ENCODE measurements at regions not wholly inside any gene's neighbourhood (a gene's known extent, or its start where the extent isn't known, plus 50 kb on each side); places are given as distances from the start of the nearest gene placed in this dataset.
"Not testable (repeated sequence)": the region's sequence is repeated elsewhere in the genome, so short reads cannot be mapped to it uniquely, and the experiment has no call there.

- H3K27ac Mint-ChIP-seq = no peak overlapping the region
- peaks cover 3% of the 10 kb centered on the region for H3K9me3 Mint-ChIP-seq (ENCODE audit: low read depth)
- H3K4me3 Mint-ChIP-seq = no peak overlapping the region
- no peaks in the 10 kb centered on the region for H3K4me1 Mint-ChIP-seq (ENCODE audit: low read depth)
- no peaks in the 10 kb centered on the region for H3K27me3 Mint-ChIP-seq
- peaks cover 3% of the 10 kb centered on the region for H3K36me3 Mint-ChIP-seq
These were observed 113.5 kb downstream of the NREP start for GRCh38 chr5:111643499-111643898.

- Mint-ChIP-seq H3K36me3 (peaks cover 3% of the 10 kb centered on the region), H3K9me3 (ENCODE audit: low read depth) (peaks cover 10% of the 10 kb centered on the region), H3K27ac (no peak overlapping the region), H3K27me3 (no peaks in the 10 kb centered on the region), H3K4me1 (ENCODE audit: low read depth) (no peaks in the 10 kb centered on the region), H3K4me3 (no peak overlapping the region)
These were observed 115.3 kb downstream of the NREP start for GRCh38 chr5:111641533-111642233.

- no peak overlapping the region for H3K4me3 Mint-ChIP-seq
- H3K4me1 Mint-ChIP-seq (ENCODE audit: low read depth) = no peaks in the 10 kb centered on the region
- no peaks in the 10 kb centered on the region for H3K27me3 Mint-ChIP-seq
- H3K9me3 Mint-ChIP-seq (ENCODE audit: low read depth) = peaks cover 10% of the 10 kb centered on the region
- H3K27ac Mint-ChIP-seq = no peak overlapping the region
- H3K36me3 Mint-ChIP-seq = peaks cover 3% of the 10 kb centered on the region
These were observed 117.1 kb downstream of the NREP start for GRCh38 chr5:111639912-111640311.

- Mint-ChIP-seq H3K9me3 (ENCODE audit: low read depth) (peaks cover 10% of the 10 kb centered on the region), H3K4me3 (no peak overlapping the region), H3K27me3 (peaks cover 3% of the 10 kb centered on the region), H3K4me1 (ENCODE audit: low read depth) (no peaks in the 10 kb centered on the region), H3K27ac (no peak overlapping the region), H3K36me3 (peaks cover 3% of the 10 kb centered on the region)
These were observed 120.3 kb downstream of the NREP start for GRCh38 chr5:111636736-111637135.

GRCh38 chr5:111635916-111636570 lies 121.0 kb downstream of the NREP start:
- H3K27ac Mint-ChIP-seq = no peak overlapping the region
- no peaks in the 10 kb centered on the region for H3K4me1 Mint-ChIP-seq (ENCODE audit: low read depth)
- H3K27me3 Mint-ChIP-seq = peaks cover 3% of the 10 kb centered on the region
- no peak overlapping the region for H3K4me3 Mint-ChIP-seq
- peaks cover 3% of the 10 kb centered on the region for H3K36me3 Mint-ChIP-seq
- H3K9me3 Mint-ChIP-seq (ENCODE audit: low read depth) = peaks cover 10% of the 10 kb centered on the region

GRCh38 chr5:111635151-111635902 lies 121.7 kb downstream of the NREP start:
- no peak overlapping the region for H3K4me3 Mint-ChIP-seq
- peaks cover 3% of the 10 kb centered on the region for H3K36me3 Mint-ChIP-seq
- no peaks in the 10 kb centered on the region for H3K4me1 Mint-ChIP-seq (ENCODE audit: low read depth)
- peaks cover 3% of the 10 kb centered on the region for H3K27me3 Mint-ChIP-seq
- peaks cover 10% of the 10 kb centered on the region for H3K9me3 Mint-ChIP-seq (ENCODE audit: low read depth)
- H3K27ac Mint-ChIP-seq = no peak overlapping the region

GRCh38 chr5:111631328-111631727 lies 119.0 kb upstream of the STARD4 start:
- Mint-ChIP-seq H3K27me3 (peaks cover 3% of the 10 kb centered on the region), H3K4me1 (ENCODE audit: low read depth) (peaks cover 2% of the 10 kb centered on the region), H3K9me3 (ENCODE audit: low read depth) (no peaks in the 10 kb centered on the region), H3K27ac (no peak overlapping the region), H3K36me3 (no peaks in the 10 kb centered on the region), H3K4me3 (no peak overlapping the region)

GRCh38 chr5:111628901-111629300 lies 116.6 kb upstream of the STARD4 start:
- H3K4me3 Mint-ChIP-seq = no peak overlapping the region
- no peaks in the 10 kb centered on the region for H3K9me3 Mint-ChIP-seq (ENCODE audit: low read depth)
- peaks cover 2% of the 10 kb centered on the region for H3K4me1 Mint-ChIP-seq (ENCODE audit: low read depth)
- peaks cover 2% of the 10 kb centered on the region for H3K36me3 Mint-ChIP-seq
- peaks cover 3% of the 10 kb centered on the region for H3K27me3 Mint-ChIP-seq
- no peak overlapping the region for H3K27ac Mint-ChIP-seq

- Mint-ChIP-seq H3K4me3 (no peak overlapping the region), H3K4me1 (ENCODE audit: low read depth) (peaks cover 2% of the 10 kb centered on the region), H3K36me3 (peaks cover 2% of the 10 kb centered on the region), H3K27ac (peak overlapping the region; percentile 37), H3K27me3 (no peaks in the 10 kb centered on the region), H3K9me3 (ENCODE audit: low read depth) (no peaks in the 10 kb centered on the region)
These were observed 115.5 kb upstream of the STARD4 start for GRCh38 chr5:111627862-111628261.

- Mint-ChIP-seq H3K4me3 (no peak overlapping the region), H3K27ac (no peak overlapping the region), H3K4me1 (ENCODE audit: low read depth) (peaks cover 2% of the 10 kb centered on the region), H3K36me3 (peaks cover 2% of the 10 kb centered on the region), H3K27me3 (no peaks in the 10 kb centered on the region), H3K9me3 (ENCODE audit: low read depth) (no peaks in the 10 kb centered on the region)
These were observed 114.3 kb upstream of the STARD4 start for GRCh38 chr5:111626473-111627148.

GRCh38 chr5:111618623-111619271 lies 106.4 kb upstream of the STARD4 start:
- Mint-ChIP-seq H3K9me3 (ENCODE audit: low read depth) (no peaks in the 10 kb centered on the region), H3K4me3 (no peak overlapping the region), H3K27me3 (peaks cover 2% of the 10 kb centered on the region), H3K36me3 (no peaks in the 10 kb centered on the region), H3K27ac (no peak overlapping the region), H3K4me1 (ENCODE audit: low read depth) (no peaks in the 10 kb centered on the region)

GRCh38 chr5:111615054-111615453 lies 102.7 kb upstream of the STARD4 start:
- H3K36me3 Mint-ChIP-seq = no peaks in the 10 kb centered on the region
- no peak overlapping the region for H3K27ac Mint-ChIP-seq
- H3K9me3 Mint-ChIP-seq (ENCODE audit: low read depth) = peaks cover 3% of the 10 kb centered on the region
- no peaks in the 10 kb centered on the region for H3K4me1 Mint-ChIP-seq (ENCODE audit: low read depth)
- H3K27me3 Mint-ChIP-seq = peaks cover 1% of the 10 kb centered on the region
- no peak overlapping the region for H3K4me3 Mint-ChIP-seq

GRCh38 chr5:111612013-111612630 lies 99.8 kb upstream of the STARD4 start:
- H3K4me3 Mint-ChIP-seq; H3K4me1 Mint-ChIP-seq (ENCODE audit: low read depth); H3K36me3 Mint-ChIP-seq; H3K27me3 Mint-ChIP-seq; H3K27ac Mint-ChIP-seq; H3K9me3 Mint-ChIP-seq (ENCODE audit: low read depth): not testable (repeated sequence)

- H3K27me3 Mint-ChIP-seq = peaks cover 4% of the 10 kb centered on the region
- no peaks in the 10 kb centered on the region for H3K9me3 Mint-ChIP-seq (ENCODE audit: low read depth)
- H3K27ac Mint-ChIP-seq = no peak overlapping the region
- no peaks in the 10 kb centered on the region for H3K36me3 Mint-ChIP-seq
- H3K4me3 Mint-ChIP-seq = no peak overlapping the region
- no peaks in the 10 kb centered on the region for H3K4me1 Mint-ChIP-seq (ENCODE audit: low read depth)
These were observed 93.9 kb upstream of the STARD4 start for GRCh38 chr5:111606194-111606593.
